ENCODE measurements at regions not wholly inside any gene's neighbourhood (a gene's known extent, or its start where the extent isn't known, plus 50 kb on each side); places are given as distances from the start of the nearest gene placed in this dataset.

GRCh38 chr2:19209575-19210341 lies 148.7 kb downstream of the OSR1 start:
- no peaks in the 10 kb centered on the region for H3K9me3 ChIP-seq
- no peak for DNase-seq
- no peak overlapping the region for H3K4me3 ChIP-seq
- no peaks in the 10 kb centered on the region for H3K4me1 ChIP-seq
- no peaks in the 10 kb centered on the region for H3K36me3 ChIP-seq
- TF ChIP-seq, protein P1, sequence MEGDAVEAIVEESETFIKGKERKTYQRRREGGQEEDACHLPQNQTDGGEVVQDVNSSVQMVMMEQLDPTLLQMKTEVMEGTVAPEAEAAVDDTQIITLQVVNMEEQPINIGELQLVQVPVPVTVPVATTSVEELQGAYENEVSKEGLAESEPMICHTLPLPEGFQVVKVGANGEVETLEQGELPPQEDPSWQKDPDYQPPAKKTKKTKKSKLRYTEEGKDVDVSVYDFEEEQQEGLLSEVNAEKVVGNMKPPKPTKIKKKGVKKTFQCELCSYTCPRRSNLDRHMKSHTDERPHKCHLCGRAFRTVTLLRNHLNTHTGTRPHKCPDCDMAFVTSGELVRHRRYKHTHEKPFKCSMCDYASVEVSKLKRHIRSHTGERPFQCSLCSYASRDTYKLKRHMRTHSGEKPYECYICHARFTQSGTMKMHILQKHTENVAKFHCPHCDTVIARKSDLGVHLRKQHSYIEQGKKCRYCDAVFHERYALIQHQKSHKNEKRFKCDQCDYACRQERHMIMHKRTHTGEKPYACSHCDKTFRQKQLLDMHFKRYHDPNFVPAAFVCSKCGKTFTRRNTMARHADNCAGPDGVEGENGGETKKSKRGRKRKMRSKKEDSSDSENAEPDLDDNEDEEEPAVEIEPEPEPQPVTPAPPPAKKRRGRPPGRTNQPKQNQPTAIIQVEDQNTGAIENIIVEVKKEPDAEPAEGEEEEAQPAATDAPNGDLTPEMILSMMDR (IDR thresholded peaks at IDR 0.05) = no peak
- TF ChIP-seq POLR2A (IDR thresholded peaks at IDR 0.05) = no peak
- WGBS, 2 donors = 88 to 92% methylated on average over 7 of the region's 7 CpGs
- H3K27me3 ChIP-seq = no peaks in the 10 kb centered on the region
- intact Hi-C loops (cut with DNase I) = no loop called here
- no peak overlapping the region for H3K27ac ChIP-seq

DNA sequence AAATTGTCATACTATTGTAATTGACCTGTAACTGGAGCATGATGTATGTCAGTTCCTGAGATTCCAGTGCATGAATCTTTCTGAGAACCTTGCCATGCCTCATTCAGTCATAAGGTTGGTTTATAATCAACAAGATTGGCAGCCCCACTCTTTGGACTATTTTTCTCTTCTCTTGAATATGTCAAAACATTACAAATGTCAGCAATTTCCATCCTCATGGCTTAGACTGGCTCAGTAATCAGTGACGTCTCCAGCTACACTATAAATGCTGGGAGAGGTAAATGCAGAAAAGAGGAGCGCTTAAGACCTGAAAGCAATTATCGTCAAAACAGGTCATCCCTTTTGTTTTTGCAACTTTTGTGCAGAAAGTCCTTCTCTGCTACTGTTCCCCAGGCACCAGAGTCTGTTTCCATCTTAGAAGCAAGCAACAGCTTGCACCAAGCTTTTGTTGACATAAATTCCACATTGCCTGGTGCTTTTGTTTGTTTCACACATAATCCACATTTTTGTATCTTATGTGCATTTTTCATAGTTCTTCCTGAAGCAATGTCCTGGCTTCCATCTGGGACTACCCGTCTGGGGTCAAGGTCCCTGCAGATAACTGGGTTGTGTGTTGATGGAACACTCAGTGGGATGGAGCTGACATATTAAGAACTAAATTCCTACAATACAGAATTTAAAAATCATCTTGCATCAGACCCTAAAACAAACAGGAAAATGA lies 149.8 kb downstream of the OSR1 start:
- Histone ChIP-seq H3K27me3 (no peaks in the 10 kb centered on the region), H3K36me3 (no peaks in the 10 kb centered on the region), H3K4me3 (no peak overlapping the region), H3K9me3 (no peaks in the 10 kb centered on the region), H3K27ac (no peak overlapping the region), H3K4me1 (no peaks in the 10 kb centered on the region)
- no peak for TF ChIP-seq POLR2A (IDR thresholded peaks at IDR 0.05)
- TF ChIP-seq, protein P1 (IDR thresholded peaks at IDR 0.05) = no peak
- no peak for DNase-seq
- intact Hi-C loops (cut with DNase I) = no loop called here
- 60 to 69% methylated on average over 4 of the region's 4 CpGs for WGBS, 2 donors

DNA sequence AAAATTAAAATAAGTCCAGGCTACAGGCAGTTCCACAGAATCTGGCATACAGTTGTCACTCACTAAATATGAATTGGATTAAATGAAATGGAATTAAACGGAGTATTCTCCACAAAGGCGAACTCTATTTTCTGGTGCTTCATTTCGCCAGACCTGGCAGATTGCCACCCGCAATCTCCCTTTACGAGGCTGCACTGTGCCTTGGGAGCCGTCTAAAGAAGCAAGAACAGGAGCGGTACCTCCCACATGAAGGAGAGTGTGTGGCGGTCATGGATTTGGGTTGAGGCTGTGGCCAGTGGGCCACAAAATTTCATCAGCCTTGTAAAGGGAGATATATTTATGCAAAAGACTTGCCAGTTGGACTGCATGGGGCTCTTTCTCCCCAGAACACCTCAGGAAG lies 151.0 kb downstream of the OSR1 start:
- H3K36me3 ChIP-seq = no peaks in the 10 kb centered on the region
- H3K4me3 ChIP-seq = no peak overlapping the region
- no peak for TF ChIP-seq POLR2A (IDR thresholded peaks at IDR 0.05)
- TF ChIP-seq, protein P1 (IDR thresholded peaks at IDR 0.05) = no peak
- no peak overlapping the region for H3K27ac ChIP-seq
- no peak for DNase-seq
- intact Hi-C loops (cut with DNase I) = no loop called here
- H3K27me3 ChIP-seq = no peaks in the 10 kb centered on the region
- H3K9me3 ChIP-seq = no peaks in the 10 kb centered on the region
- 81 to 91% methylated on average over 7 to 8 of the region's 8 CpGs for WGBS, 2 donors
- H3K4me1 ChIP-seq = no peaks in the 10 kb centered on the region

DNA sequence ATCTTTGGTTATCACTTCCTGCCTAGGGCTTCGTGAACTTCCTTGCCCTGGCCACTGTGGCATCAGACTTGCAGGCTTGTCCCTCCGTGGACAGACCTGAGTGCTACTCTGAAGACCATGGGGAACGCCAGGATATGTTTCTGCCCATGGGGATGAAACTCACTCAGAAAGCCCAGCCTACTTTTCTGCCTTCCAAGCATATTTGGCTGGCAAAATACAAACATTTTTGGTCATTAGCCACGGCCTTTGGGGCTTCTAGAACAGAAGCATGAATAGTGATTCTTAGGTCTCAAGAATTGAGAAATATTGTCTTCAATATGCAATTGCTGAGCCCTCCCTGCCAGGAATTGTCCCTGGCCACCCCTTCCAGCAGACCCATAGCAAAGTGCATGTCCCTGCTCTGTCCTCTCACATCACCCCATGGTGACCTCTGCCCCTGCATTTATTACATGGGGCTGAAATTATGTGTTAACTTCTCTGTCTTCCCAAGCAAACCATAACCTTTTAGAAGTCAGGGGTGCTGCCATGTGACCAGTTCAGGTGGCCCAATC lies 152.4 kb downstream of the OSR1 start:
- Histone ChIP-seq H3K36me3 (no peaks in the 10 kb centered on the region), H3K4me3 (no peak overlapping the region), H3K9me3 (no peaks in the 10 kb centered on the region), H3K27me3 (no peaks in the 10 kb centered on the region), H3K27ac (no peak overlapping the region), H3K4me1 (no peaks in the 10 kb centered on the region)
- intact Hi-C loops (cut with DNase I) = no loop called here
- no peak for DNase-seq
- WGBS, 2 donors = 67 to 71% methylated on average over 4 of the region's 4 CpGs
- no peak for TF ChIP-seq POLR2A (IDR thresholded peaks at IDR 0.05)
- TF ChIP-seq, protein P1 (IDR thresholded peaks at IDR 0.05) = no peak

- Histone ChIP-seq H3K27ac (no peak overlapping the region), H3K9me3 (no peaks in the 10 kb centered on the region), H3K4me3 (no peak overlapping the region), H3K27me3 (no peaks in the 10 kb centered on the region), H3K36me3 (no peaks in the 10 kb centered on the region), H3K4me1 (no peaks in the 10 kb centered on the region)
- TF ChIP-seq, protein P1 (IDR thresholded peaks at IDR 0.05) = no peak
- TF ChIP-seq POLR2A (IDR thresholded peaks at IDR 0.05) = no peak
- DNase-seq = no peak
- WGBS, 2 donors = 90 to 96% methylated on average over 3 to 4 of the region's 5 CpGs
- intact Hi-C loops (cut with DNase I) = no loop called here
Measured at GRCh38 chr2:19203866-19204265, 154.6 kb downstream of the OSR1 start.

Data from esophagus squamous epithelium (tissue), 5 donors.